ENCODE measurements at regions not wholly inside any gene's neighbourhood (a gene's known extent, or its start where the extent isn't known, plus 50 kb on each side); places are given as distances from the start of the nearest gene placed in this dataset.

- TF ChIP-seq EZH2 (IDR thresholded peaks at IDR 0.05; ENCODE audit: borderline replicate concordance, insufficient read depth, low read depth, low read length, poor library complexity, severe bottlenecking) (no peak), CTCF (IDR thresholded peaks at IDR 0.05) (no peak)
These were observed 212.1 kb downstream of the MACC1 start for GRCh38 chr7:20005081-20005480.
